HL-60 (cell line): ENCODE measurements at regions not wholly inside any gene's neighbourhood (a gene's known extent, or its start where the extent isn't known, plus 50 kb on each side); places are given as distances from the start of the nearest gene placed in this dataset.

Experiments used
- GABPA ChIP-seq: IDR thresholded peaks from 2 replicates; pipeline ENCODE4 v1.6.1; 2012; ENCODE audit warnings: low read depth
- POLR2AphosphoS5 ChIP-seq: IDR thresholded peaks from 2 replicates; pipeline ENCODE4 v1.6.1; 2012; ENCODE audit warnings: low read depth
- TF ChIP-seq, protein P1 (sequence below): IDR thresholded peaks from one replicate; pipeline ENCODE4 v1.5.1; 2011; ENCODE audit warnings: low read length, control low read depth, inconsistent platforms; ENCODE audit not compliant: insufficient read depth
- TF ChIP-seq, protein P2 (sequence below): IDR thresholded peaks from 2 replicates; pipeline ENCODE4 v1.6.1; 2012; ENCODE audit warnings: low read depth; ENCODE audit not compliant: insufficient replicate concordance

DNA sequence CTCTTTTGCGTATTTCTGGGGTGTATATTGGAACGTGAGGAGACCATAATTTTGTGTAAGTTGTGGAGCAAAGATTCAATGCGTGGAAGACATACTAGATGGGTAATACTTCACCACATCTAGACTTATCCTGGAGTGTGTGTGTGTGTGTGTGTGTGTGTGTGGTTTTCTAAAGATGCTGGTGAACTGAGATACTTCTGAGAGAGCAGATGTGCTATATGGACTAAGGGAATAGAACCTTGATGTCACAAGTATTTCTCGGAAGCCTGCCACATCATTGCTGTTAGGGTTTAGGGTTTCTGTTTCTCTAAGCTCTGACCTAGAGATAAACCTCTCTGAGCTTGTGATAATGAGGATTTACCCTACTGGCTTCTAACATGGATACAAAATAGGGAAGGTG, 138.8 kb downstream of the DACT1 start:
- TF ChIP-seq, protein P1, sequence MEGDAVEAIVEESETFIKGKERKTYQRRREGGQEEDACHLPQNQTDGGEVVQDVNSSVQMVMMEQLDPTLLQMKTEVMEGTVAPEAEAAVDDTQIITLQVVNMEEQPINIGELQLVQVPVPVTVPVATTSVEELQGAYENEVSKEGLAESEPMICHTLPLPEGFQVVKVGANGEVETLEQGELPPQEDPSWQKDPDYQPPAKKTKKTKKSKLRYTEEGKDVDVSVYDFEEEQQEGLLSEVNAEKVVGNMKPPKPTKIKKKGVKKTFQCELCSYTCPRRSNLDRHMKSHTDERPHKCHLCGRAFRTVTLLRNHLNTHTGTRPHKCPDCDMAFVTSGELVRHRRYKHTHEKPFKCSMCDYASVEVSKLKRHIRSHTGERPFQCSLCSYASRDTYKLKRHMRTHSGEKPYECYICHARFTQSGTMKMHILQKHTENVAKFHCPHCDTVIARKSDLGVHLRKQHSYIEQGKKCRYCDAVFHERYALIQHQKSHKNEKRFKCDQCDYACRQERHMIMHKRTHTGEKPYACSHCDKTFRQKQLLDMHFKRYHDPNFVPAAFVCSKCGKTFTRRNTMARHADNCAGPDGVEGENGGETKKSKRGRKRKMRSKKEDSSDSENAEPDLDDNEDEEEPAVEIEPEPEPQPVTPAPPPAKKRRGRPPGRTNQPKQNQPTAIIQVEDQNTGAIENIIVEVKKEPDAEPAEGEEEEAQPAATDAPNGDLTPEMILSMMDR, result no peak
- TF ChIP-seq, protein P2, sequence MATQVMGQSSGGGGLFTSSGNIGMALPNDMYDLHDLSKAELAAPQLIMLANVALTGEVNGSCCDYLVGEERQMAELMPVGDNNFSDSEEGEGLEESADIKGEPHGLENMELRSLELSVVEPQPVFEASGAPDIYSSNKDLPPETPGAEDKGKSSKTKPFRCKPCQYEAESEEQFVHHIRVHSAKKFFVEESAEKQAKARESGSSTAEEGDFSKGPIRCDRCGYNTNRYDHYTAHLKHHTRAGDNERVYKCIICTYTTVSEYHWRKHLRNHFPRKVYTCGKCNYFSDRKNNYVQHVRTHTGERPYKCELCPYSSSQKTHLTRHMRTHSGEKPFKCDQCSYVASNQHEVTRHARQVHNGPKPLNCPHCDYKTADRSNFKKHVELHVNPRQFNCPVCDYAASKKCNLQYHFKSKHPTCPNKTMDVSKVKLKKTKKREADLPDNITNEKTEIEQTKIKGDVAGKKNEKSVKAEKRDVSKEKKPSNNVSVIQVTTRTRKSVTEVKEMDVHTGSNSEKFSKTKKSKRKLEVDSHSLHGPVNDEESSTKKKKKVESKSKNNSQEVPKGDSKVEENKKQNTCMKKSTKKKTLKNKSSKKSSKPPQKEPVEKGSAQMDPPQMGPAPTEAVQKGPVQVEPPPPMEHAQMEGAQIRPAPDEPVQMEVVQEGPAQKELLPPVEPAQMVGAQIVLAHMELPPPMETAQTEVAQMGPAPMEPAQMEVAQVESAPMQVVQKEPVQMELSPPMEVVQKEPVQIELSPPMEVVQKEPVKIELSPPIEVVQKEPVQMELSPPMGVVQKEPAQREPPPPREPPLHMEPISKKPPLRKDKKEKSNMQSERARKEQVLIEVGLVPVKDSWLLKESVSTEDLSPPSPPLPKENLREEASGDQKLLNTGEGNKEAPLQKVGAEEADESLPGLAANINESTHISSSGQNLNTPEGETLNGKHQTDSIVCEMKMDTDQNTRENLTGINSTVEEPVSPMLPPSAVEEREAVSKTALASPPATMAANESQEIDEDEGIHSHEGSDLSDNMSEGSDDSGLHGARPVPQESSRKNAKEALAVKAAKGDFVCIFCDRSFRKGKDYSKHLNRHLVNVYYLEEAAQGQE, result no peak
- no peak for TF ChIP-seq GABPA
- no peak for TF ChIP-seq POLR2AphosphoS5
